Chondrocyte (in vitro differentiated cells): ENCODE measurements at regions not wholly inside any gene's neighbourhood (a gene's known extent, or its start where the extent isn't known, plus 50 kb on each side); places are given as distances from the start of the nearest gene placed in this dataset.

Experiments used
- DNase-seq: peaks from one replicate; pipeline ENCODE4 v3.0.0; 2021; ENCODE audit warnings: mixed read lengths, low spot score
- H3K27ac Mint-ChIP-seq: one replicate; pipeline ENCODE4 v1.8.0; 2021; ENCODE audit warnings: mild to moderate bottlenecking, moderate library complexity, mixed read lengths; ENCODE audit not compliant: unreplicated experiment
- H3K27me3 Mint-ChIP-seq: 2 replicates; pipeline ENCODE4 v1.8.0; 2021; ENCODE audit warnings: low read depth, mixed read lengths
- H3K36me3 Mint-ChIP-seq: 2 replicates; pipeline ENCODE4 v1.8.0; 2021; ENCODE audit warnings: low read depth, mixed read lengths
- H3K4me1 Mint-ChIP-seq: 2 replicates; pipeline ENCODE4 v1.8.0; 2021; ENCODE audit warnings: low read depth, mild to moderate bottlenecking, mixed read lengths
- H3K4me3 Mint-ChIP-seq: one replicate; pipeline ENCODE4 v1.8.0; 2021; ENCODE audit warnings: mild to moderate bottlenecking, moderate library complexity, mixed read lengths; ENCODE audit not compliant: unreplicated experiment
- H3K9me3 Mint-ChIP-seq: 2 replicates; pipeline ENCODE4 v1.8.0; 2021; ENCODE audit warnings: low read depth, mixed read lengths
- TF ChIP-seq, protein P1 (sequence below): fragments of 200-600 bp; sonication (generic); IDR thresholded peaks from 2 replicates; pipeline ENCODE4 v1.5.0; 2021; ENCODE audit warnings: antibody characterized with exemption, mild to moderate bottlenecking, moderate library complexity

DNA sequence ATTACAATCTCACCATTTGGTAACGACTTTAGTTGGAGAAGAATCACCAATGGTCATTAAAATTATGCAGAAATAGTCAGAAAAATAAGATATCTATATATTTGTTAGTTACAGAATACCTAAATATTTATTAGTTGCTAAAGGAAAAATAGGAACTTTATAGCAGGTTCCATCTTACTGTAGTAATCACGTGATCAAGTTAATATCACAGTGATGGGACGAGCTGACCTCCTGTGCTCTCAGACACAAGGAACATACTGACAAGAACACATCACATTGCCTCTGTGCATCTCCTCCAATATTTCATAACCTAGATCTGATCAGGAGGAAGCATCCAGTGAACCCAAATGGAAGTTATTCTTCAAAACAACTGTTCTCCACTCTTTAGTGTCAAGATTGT lies 215.3 kb downstream of the GALR1 start:
- H3K36me3 Mint-ChIP-seq: no peaks in the 10 kb centered on the region

DNA sequence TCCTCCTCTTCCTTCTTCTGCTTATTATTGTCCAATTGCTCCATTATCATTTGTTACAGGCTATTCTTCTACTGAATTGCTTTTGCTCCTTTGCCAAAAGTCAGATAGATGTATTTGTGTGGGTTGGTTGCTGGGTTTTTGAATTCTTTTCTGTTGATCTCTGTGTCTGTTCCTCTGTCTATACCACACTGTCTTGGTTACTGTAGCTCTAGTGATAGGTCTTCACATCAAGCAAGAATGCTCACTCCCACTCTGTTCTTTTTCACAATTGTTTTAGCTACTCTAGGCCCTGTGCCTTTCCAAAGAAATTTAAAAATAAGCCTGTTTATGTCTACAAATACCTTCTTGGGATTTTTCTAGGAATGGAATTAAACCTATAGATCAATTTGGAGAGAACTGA lies 217.2 kb downstream of the GALR1 start:
- no peaks in the 10 kb centered on the region for H3K4me1 Mint-ChIP-seq

More for the DNA sequence above, 215.3 kb downstream of the GALR1 start:
- H3K9me3 Mint-ChIP-seq: no peaks in the 10 kb centered on the region
- DNase-seq: no peak
- H3K27ac Mint-ChIP-seq: no peak overlapping the region
- H3K27me3 Mint-ChIP-seq: peaks cover 7% of the 10 kb centered on the region
- H3K4me3 Mint-ChIP-seq: no peak overlapping the region
- TF ChIP-seq, protein P1, sequence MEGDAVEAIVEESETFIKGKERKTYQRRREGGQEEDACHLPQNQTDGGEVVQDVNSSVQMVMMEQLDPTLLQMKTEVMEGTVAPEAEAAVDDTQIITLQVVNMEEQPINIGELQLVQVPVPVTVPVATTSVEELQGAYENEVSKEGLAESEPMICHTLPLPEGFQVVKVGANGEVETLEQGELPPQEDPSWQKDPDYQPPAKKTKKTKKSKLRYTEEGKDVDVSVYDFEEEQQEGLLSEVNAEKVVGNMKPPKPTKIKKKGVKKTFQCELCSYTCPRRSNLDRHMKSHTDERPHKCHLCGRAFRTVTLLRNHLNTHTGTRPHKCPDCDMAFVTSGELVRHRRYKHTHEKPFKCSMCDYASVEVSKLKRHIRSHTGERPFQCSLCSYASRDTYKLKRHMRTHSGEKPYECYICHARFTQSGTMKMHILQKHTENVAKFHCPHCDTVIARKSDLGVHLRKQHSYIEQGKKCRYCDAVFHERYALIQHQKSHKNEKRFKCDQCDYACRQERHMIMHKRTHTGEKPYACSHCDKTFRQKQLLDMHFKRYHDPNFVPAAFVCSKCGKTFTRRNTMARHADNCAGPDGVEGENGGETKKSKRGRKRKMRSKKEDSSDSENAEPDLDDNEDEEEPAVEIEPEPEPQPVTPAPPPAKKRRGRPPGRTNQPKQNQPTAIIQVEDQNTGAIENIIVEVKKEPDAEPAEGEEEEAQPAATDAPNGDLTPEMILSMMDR: no peak
- H3K4me1 Mint-ChIP-seq: no peaks in the 10 kb centered on the region

DNA sequence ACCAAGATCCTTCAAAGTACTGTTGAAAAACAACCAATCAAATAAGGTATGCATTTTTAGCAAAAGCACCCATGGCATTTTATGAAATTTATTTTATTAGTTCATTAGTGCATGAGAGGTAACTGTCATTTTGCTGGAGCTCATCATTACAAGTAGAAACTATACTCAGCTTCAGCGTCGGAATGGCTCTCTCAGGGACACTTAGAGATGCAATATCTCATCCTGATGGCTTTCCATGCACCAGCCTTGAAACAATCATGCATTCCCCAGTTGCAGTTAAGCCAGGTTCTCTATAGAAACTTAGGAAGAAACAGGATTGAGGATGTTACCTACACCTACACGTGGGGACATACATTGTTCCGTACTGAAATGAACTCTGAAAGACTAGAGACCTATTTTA lies 219.5 kb downstream of the GALR1 start:
- H3K4me1 Mint-ChIP-seq: no peaks in the 10 kb centered on the region
- no peak for DNase-seq
- H3K36me3 Mint-ChIP-seq: no peaks in the 10 kb centered on the region
- no peak overlapping the region for H3K27ac Mint-ChIP-seq
- TF ChIP-seq, protein P1: no peak
- no peaks in the 10 kb centered on the region for H3K9me3 Mint-ChIP-seq
- H3K4me3 Mint-ChIP-seq: no peak overlapping the region
- H3K27me3 Mint-ChIP-seq: peaks cover 8% of the 10 kb centered on the region

More for the DNA sequence above, 217.2 kb downstream of the GALR1 start:
- H3K4me3 Mint-ChIP-seq: no peak overlapping the region
- no peaks in the 10 kb centered on the region for H3K36me3 Mint-ChIP-seq
- H3K27me3 Mint-ChIP-seq: peaks cover 11% of the 10 kb centered on the region
- DNase-seq: no peak
- TF ChIP-seq, protein P1: no peak
- H3K9me3 Mint-ChIP-seq: no peaks in the 10 kb centered on the region
- H3K27ac Mint-ChIP-seq: no peak overlapping the region

DNA sequence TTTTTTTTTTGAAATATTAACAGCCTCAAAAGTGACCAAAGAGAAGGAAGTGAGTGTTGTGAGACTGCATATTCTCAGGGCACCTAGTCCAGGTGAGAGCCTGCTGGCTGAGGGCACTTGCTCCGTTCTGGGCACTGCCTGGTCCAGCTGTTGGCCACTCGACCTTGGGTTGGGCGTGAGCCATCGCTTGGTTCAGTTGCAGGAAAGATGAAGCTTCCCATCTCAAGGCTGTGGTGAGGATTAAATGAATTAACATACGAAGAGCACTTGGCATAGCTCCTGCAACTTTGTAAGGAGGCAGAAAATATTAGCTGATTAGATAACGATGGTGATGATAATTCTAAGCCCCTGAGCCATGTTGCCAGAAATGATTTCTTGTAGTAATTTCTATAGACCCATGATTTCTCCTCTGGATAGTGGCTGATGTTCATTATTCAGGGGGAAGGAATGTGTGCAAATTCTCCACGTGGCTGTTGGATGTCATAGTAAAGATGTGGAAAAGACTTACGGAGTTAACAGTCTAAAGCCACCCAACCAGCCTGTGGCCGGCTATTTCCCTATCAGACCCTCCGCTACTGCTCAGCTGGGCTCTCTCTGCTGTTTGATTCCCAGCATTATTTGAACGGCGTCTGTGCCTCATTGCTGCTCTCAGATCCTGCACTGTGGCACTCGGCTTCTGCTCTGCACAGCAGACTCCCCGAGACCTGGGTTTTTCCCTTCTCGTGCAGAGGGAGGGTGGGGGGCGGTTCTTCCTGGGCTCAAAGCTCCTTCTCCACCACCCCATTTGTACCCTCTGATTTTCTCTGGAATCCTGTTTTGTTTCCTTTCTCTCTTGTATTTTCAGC lies 221.1 kb downstream of the GALR1 start:
- H3K4me1 Mint-ChIP-seq: no peaks in the 10 kb centered on the region
- TF ChIP-seq, protein P1: no peak
- H3K4me3 Mint-ChIP-seq: no peak overlapping the region
- H3K27ac Mint-ChIP-seq: no peak overlapping the region
- H3K9me3 Mint-ChIP-seq: no peaks in the 10 kb centered on the region
- DNase-seq: no peak
- H3K27me3 Mint-ChIP-seq: peaks cover 8% of the 10 kb centered on the region
- peaks cover 1% of the 10 kb centered on the region for H3K36me3 Mint-ChIP-seq

DNA sequence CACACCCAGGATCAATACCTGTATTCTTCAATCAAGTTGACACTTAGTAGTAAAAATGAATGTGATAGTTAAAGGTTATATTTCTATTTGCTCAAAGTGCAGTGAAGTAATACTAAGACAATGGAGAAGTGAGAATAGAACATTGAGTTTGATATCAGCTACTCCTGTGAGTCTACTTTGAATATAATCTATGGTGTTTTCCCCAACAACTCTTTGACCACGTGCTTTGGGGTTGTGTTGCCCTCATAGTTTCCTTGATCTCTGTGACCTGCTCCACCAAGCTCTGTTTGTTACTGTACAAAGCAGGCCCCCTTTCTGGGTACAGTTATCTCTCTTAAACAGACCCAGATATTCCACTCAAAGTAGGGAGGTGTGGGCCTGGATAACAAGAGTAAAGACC lies 222.9 kb downstream of the GALR1 start:
- Mint-ChIP-seq H3K27ac (no peak overlapping the region), H3K4me1 (no peaks in the 10 kb centered on the region), H3K4me3 (no peak overlapping the region), H3K9me3 (peaks cover 6% of the 10 kb centered on the region), H3K27me3 (peaks cover 6% of the 10 kb centered on the region), H3K36me3 (peaks cover 1% of the 10 kb centered on the region)
- no peak for DNase-seq
- TF ChIP-seq, protein P1: no peak
